Heart right ventricle (tissue), 16 donors: ENCODE measurements at regions not wholly inside any gene's neighbourhood (a gene's known extent, or its start where the extent isn't known, plus 50 kb on each side); places are given as distances from the start of the nearest gene placed in this dataset.

ENCODE experiments used
- ATAC-seq, 8 donors: fragments of 200-7000 bp; cut with Tn5 transposase; one replicate each; pipeline ENCODE4 v1.9.1; 2020; ENCODE audit warnings: mild to moderate bottlenecking in 8 of 8, moderate library complexity in 8 of 8, moderate number of reproducible peaks in 1 of 8
- DNase-seq, 2 donors: peaks; one replicate each; pipeline ENCODE4 v3.0.0-alpha.2; 2020
- H3K27ac ChIP-seq, 10 donors: fragments of 200-600 bp; sonication (generic) in 2 of 10; one replicate each; pipeline versions ENCODE4 v1.5.0 to v1.8.0; 2020 to 2022; ENCODE audit warnings: mild to moderate bottlenecking in 3 of 10
- H3K27me3 ChIP-seq, 7 donors: fragments of 200-600 bp; one replicate each; pipeline ENCODE4 v1.8.0; 2021 to 2022; ENCODE audit warnings: mild to moderate bottlenecking in 2 of 7
- H3K36me3 ChIP-seq, 9 donors: fragments of 200-600 bp; sonication (generic) in 1 of 9; one replicate each; pipeline versions ENCODE4 v1.5.0 to v1.8.0; 2020 to 2022; ENCODE audit warnings: mild to moderate bottlenecking in 2 of 9
- H3K4me1 ChIP-seq, 9 donors: fragments of 200-600 bp; sonication (generic) in 1 of 9; one replicate each; pipeline versions ENCODE4 v1.5.0 to v1.8.0; 2020 to 2022; ENCODE audit warnings: mild to moderate bottlenecking in 4 of 9
- H3K4me3 ChIP-seq, 10 donors: fragments of 200-600 bp; sonication (generic) in 2 of 10; one replicate each; pipeline versions ENCODE4 v1.5.0 to v1.8.0; 2020 to 2022; ENCODE audit warnings: mild to moderate bottlenecking in 7 of 10, moderate library complexity in 2 of 10
- H3K9me3 ChIP-seq, 11 donors: fragments of 200-600 bp in 10 of 11; sonication (generic) in 2 of 11; one replicate each; pipeline versions ENCODE4 v1.5.0 to v1.8.0; 2013 to 2022; ENCODE audit warnings: mild to moderate bottlenecking in 2 of 11, control low read depth in 1 of 11, moderate library complexity in 1 of 11
- CTCF ChIP-seq, 9 donors: fragments of 200-600 bp; sonication (generic) in 2 of 9; IDR thresholded peaks; one replicate each; pipeline versions ENCODE4 v1.5.0 to v1.8.0; 2021 to 2022; ENCODE audit warnings: antibody characterized with exemption in 9 of 9, mild to moderate bottlenecking in 5 of 9, moderate library complexity in 1 of 9
- WGBS, 2 donors: extraction: QIAGEN DNeasy Blood & Tissue Kit; methylation state at CpG; one replicate each; pipeline ENCODE4 v1.1.7; 2013; ENCODE audit warnings: inconsistent platforms in 1 of 2; 5-methylcytosine and 5-hydroxymethylcytosine counted together
- intact Hi-C, 10 donors: fragments of 100-400 bp; cut with DNase I; formaldehyde crosslinking; loops; one replicate each; pipeline versions ENCODE4 v1.11.1 to v1.14.2; 2022
- donor health status: Arrhythmogenic right ventricular cardiomyopathy.
- donor health status: ischemic (EF 13 %, LVEDD 7.1; RV severe dilation, severe dysfunction).
- donor health status: healthy with polysubstance abuse.
- donor health status: DM: no; HTN: yes; CAD: no.
- donor health status: DM: no; HTN: no; CAD: no.
- donor health status: ischemic (EF 25% LVEDD 6.9; RV normal size, moderate dysfunction).
- donor health status: ischemic (EF 25% LVEDD 5.7; RV mildly dilated, moderate dysfunction).
- donor health status: healthy.
- donor health status: DM: yes; HTN: yes; CAD: no.
- donor health status: Ischemic cardiomyopathy.
- donor health status: ischemic (EF 35%, LVEDD 5.7; RV mildly dilated, moderate dysfunction).
- donor health status: nonischemic (EF 11% LVEDD 7.7; RV severe dilation, severe dysfunction).
- donor health status: DM: yes; HTN: yes; CAD: no.
- donor health status: PGD.
- donor health status: ischemic (EF 29% LVEDD 5.4; RV normal size, mild dysfunction).
- donor health status: nonischemic (EF 23%, LVEDD 6.1; RV moderate dilation, normal function).

- ATAC-seq (no peak), DNase-seq (no peak)
- H3K9me3 ChIP-seq = no peaks in the 10 kb centered on the region
- no peak for TF ChIP-seq CTCF (IDR thresholded peaks at IDR 0.05)
- H3K4me1 ChIP-seq = no peaks in the 10 kb centered on the region
- H3K27ac ChIP-seq = no peak overlapping the region
- intact Hi-C loops = no loop called here
- H3K36me3 ChIP-seq = no peaks in the 10 kb centered on the region
- H3K27me3 ChIP-seq = no peaks in the 10 kb centered on the region
- H3K4me3 ChIP-seq = no peak overlapping the region
- 83 to 92% methylated on average over 1 of the region's 1 CpG for WGBS, 2 donors
Observed at GRCh38 chr7:84479059-84479458, 284.5 kb upstream of the SEMA3A start.

- no peak overlapping the region for H3K27ac ChIP-seq
- no peaks in the 10 kb centered on the region for H3K4me1 ChIP-seq
- no peaks in the 10 kb centered on the region for H3K36me3 ChIP-seq
- DNase-seq (no peak), ATAC-seq (no peak)
- WGBS, 2 donors = 62 to 69% methylated on average over 4 of the region's 4 CpGs
- no peaks in the 10 kb centered on the region for H3K9me3 ChIP-seq
- intact Hi-C loops = no loop called here
- H3K4me3 ChIP-seq = no peak overlapping the region
- no peaks in the 10 kb centered on the region for H3K27me3 ChIP-seq
- no peak for TF ChIP-seq CTCF (IDR thresholded peaks at IDR 0.05)
Observed at GRCh38 chr7:84477786-84478478, 283.3 kb upstream of the SEMA3A start.

- WGBS, 2 donors = 87% methylated on average over 1 of the region's 1 CpG
- H3K4me3 ChIP-seq = no peak overlapping the region
- DNase-seq = no peak
- H3K36me3 ChIP-seq = no peaks in the 10 kb centered on the region
- intact Hi-C loops = no loop called here
- no peak for ATAC-seq
- no peaks in the 10 kb centered on the region for H3K4me1 ChIP-seq
- no peak overlapping the region for H3K27ac ChIP-seq
- no peaks in the 10 kb centered on the region for H3K9me3 ChIP-seq
- no peaks in the 10 kb centered on the region for H3K27me3 ChIP-seq
- TF ChIP-seq CTCF (IDR thresholded peaks at IDR 0.05) = no peak
Observed at GRCh38 chr7:84474436-84474835, 279.8 kb upstream of the SEMA3A start.

GRCh38 chr7:84471576-84471975 is 277.0 kb upstream of the SEMA3A start:
- H3K27me3 ChIP-seq = no peaks in the 10 kb centered on the region
- 68 to 76% methylated on average over 1 of the region's 1 CpG for WGBS, 2 donors
- H3K9me3 ChIP-seq = no peaks in the 10 kb centered on the region
- no peaks in the 10 kb centered on the region for H3K36me3 ChIP-seq
- no peak for ATAC-seq
- H3K4me1 ChIP-seq = no peaks in the 10 kb centered on the region
- intact Hi-C loops = no loop called here
- H3K27ac ChIP-seq = no peak overlapping the region
- no peak overlapping the region for H3K4me3 ChIP-seq
- no peak for DNase-seq
- TF ChIP-seq CTCF (IDR thresholded peaks at IDR 0.05) = no peak
